ENCODE measurements at regions not wholly inside any gene's neighbourhood (a gene's known extent, or its start where the extent isn't known, plus 50 kb on each side); places are given as distances from the start of the nearest gene placed in this dataset.

- H3K4me1 ChIP-seq: peaks cover 0 to 13% (median 0%) of the 10 kb centered on the region in 4 donors
- H3K36me3 ChIP-seq: no peaks in the 10 kb centered on the region
- 36 to 47% methylated on average over 5 of the region's 5 CpGs for WGBS, 2 donors
- H3K9me3 ChIP-seq: no peaks in the 10 kb centered on the region
- DNase-seq (ENCODE audit: low spot score in 2 of 2): no peak
- no peak overlapping the region for H3K4me3 ChIP-seq
- H3K27ac ChIP-seq: no peak overlapping the region
- TF ChIP-seq EP300 (IDR thresholded peaks at IDR 0.05) (no peak), POLR2A (IDR thresholded peaks at IDR 0.05) (no peak), CTCF (IDR thresholded peaks at IDR 0.05) (peak; percentile 11 to 54 (median 23))
- no peaks in the 10 kb centered on the region for H3K27me3 ChIP-seq
These were observed 116.7 kb upstream of the LPP start for GRCh38 chr3:188037195-188037718.

GRCh38 chr3:188037965-188038581, 115.9 kb upstream of the LPP start:
- no peak for TF ChIP-seq CTCF (IDR thresholded peaks at IDR 0.05)
- TF ChIP-seq POLR2A (IDR thresholded peaks at IDR 0.05): no peak
- no peak for TF ChIP-seq EP300 (IDR thresholded peaks at IDR 0.05)
- Histone ChIP-seq H3K4me1 (peaks cover 0 to 13% (median 0%) of the 10 kb centered on the region in 4 donors), H3K27me3 (no peaks in the 10 kb centered on the region), H3K27ac (no peak overlapping the region), H3K36me3 (no peaks in the 10 kb centered on the region), H3K9me3 (no peaks in the 10 kb centered on the region), H3K4me3 (no peak overlapping the region)
- no peak for DNase-seq (ENCODE audit: low spot score in 2 of 2)
- 84 to 90% methylated on average over 6 of the region's 6 CpGs for WGBS, 2 donors

- no peak overlapping the region for H3K27ac ChIP-seq
- no peak for TF ChIP-seq POLR2A (IDR thresholded peaks at IDR 0.05)
- no peak for TF ChIP-seq CTCF (IDR thresholded peaks at IDR 0.05)
- no peak for TF ChIP-seq EP300 (IDR thresholded peaks at IDR 0.05)
- H3K4me3 ChIP-seq: no peak overlapping the region
- H3K9me3 ChIP-seq: no peaks in the 10 kb centered on the region
- H3K36me3 ChIP-seq: no peaks in the 10 kb centered on the region
- DNase-seq (ENCODE audit: low spot score in 2 of 2): no peak
- WGBS, 2 donors: 93% methylated on average over 1 of the region's 1 CpG
- peaks cover 0 to 13% (median 0%) of the 10 kb centered on the region in 4 donors for H3K4me1 ChIP-seq
- H3K27me3 ChIP-seq: no peaks in the 10 kb centered on the region
These were observed 112.8 kb upstream of the LPP start for GRCh38 chr3:188041193-188041592.

GRCh38 chr3:188041895-188042294, 112.1 kb upstream of the LPP start:
- TF ChIP-seq EP300 (IDR thresholded peaks at IDR 0.05) (no peak), POLR2A (IDR thresholded peaks at IDR 0.05) (no peak), CTCF (IDR thresholded peaks at IDR 0.05) (no peak)
- peaks cover 0 to 7% (median 0%) of the 10 kb centered on the region in 4 donors for H3K4me1 ChIP-seq
- DNase-seq (ENCODE audit: low spot score in 2 of 2): no peak

GRCh38 chr3:188042466-188042865, 111.5 kb upstream of the LPP start:
- TF ChIP-seq EP300 (IDR thresholded peaks at IDR 0.05) (no peak), POLR2A (IDR thresholded peaks at IDR 0.05) (no peak), CTCF (IDR thresholded peaks at IDR 0.05) (no peak)
- 78 to 81% methylated on average over 6 of the region's 6 CpGs for WGBS, 2 donors
- no peaks in the 10 kb centered on the region for H3K9me3 ChIP-seq

More at GRCh38 chr3:188041895-188042294, 112.1 kb upstream of the LPP start:
- no peaks in the 10 kb centered on the region for H3K36me3 ChIP-seq
- H3K27ac ChIP-seq: no peak overlapping the region
- no peak overlapping the region for H3K4me3 ChIP-seq
- no peaks in the 10 kb centered on the region for H3K27me3 ChIP-seq
- no peaks in the 10 kb centered on the region for H3K9me3 ChIP-seq
- 98% methylated on average over 5 of the region's 5 CpGs for WGBS, 2 donors

More at GRCh38 chr3:188042466-188042865, 111.5 kb upstream of the LPP start:
- no peak overlapping the region for H3K27ac ChIP-seq
- no peak overlapping the region for H3K4me3 ChIP-seq
- H3K27me3 ChIP-seq: no peaks in the 10 kb centered on the region
- no peaks in the 10 kb centered on the region for H3K36me3 ChIP-seq
- H3K4me1 ChIP-seq: peaks cover 0 to 1% (median 0%) of the 10 kb centered on the region in 4 donors
- no peak for DNase-seq (ENCODE audit: low spot score in 2 of 2)
